Activated naive CD4-positive, alpha-beta T cell treated with anti-CD3 and anti-CD28 coated beads, Interleukin-2, amount 10 ng/mL, durations not matched to agents 7 days and 5 days (primary cell): ENCODE measurements at regions not wholly inside any gene's neighbourhood (a gene's known extent, or its start where the extent isn't known, plus 50 kb on each side); places are given as distances from the start of the nearest gene placed in this dataset.
"Not testable (repeated sequence)": the region's sequence is repeated elsewhere in the genome, so short reads cannot be mapped to it uniquely, and the experiment has no call there.

Experiments used
- CTCF ChIA-PET: fragments of 350-600 bp; sonication (Branson Sonifier 250); formaldehyde crosslinking; loops from one replicate; lab custom pipeline; 2021; ENCODE audit warnings: antibody characterized with exemption; lab: Charles Lee
- DNase-seq: peaks from one replicate; pipeline ENCODE4 v3.0.0-alpha.2; 2020
- H3K27ac Mint-ChIP-seq: one replicate; pipeline ENCODE4 v1.8.0; 2021; ENCODE audit warnings: mild to moderate bottlenecking, moderate library complexity, mixed read lengths
- H3K27me3 Mint-ChIP-seq: one replicate; pipeline ENCODE4 v1.8.0; 2021; ENCODE audit warnings: mild to moderate bottlenecking, mixed read lengths
- H3K36me3 Mint-ChIP-seq: one replicate; pipeline ENCODE4 v1.8.0; 2021; ENCODE audit warnings: mixed read lengths
- H3K4me1 Mint-ChIP-seq: one replicate; pipeline ENCODE4 v1.8.0; 2021; ENCODE audit warnings: mixed read lengths
- H3K4me3 Mint-ChIP-seq: one replicate; pipeline ENCODE4 v1.8.0; 2021; ENCODE audit warnings: mild to moderate bottlenecking, moderate library complexity, mixed read lengths
- H3K9me3 Mint-ChIP-seq: one replicate; pipeline ENCODE4 v1.8.0; 2021; ENCODE audit warnings: mixed read lengths

- Mint-ChIP-seq H3K4me1 (no peaks in the 10 kb centered on the region), H3K27me3 (peaks cover 18% of the 10 kb centered on the region), H3K9me3 (no peaks in the 10 kb centered on the region), H3K27ac (no peak overlapping the region), H3K36me3 (no peaks in the 10 kb centered on the region), H3K4me3 (no peak overlapping the region)
- CTCF ChIA-PET, result no interaction called here
- DNase-seq, result no peak
Measured at GRCh38 chr2:128663371-128664050, 344.8 kb upstream of the HS6ST1 start.

- no peak overlapping the region for H3K4me3 Mint-ChIP-seq
- no peak overlapping the region for H3K27ac Mint-ChIP-seq
- CTCF ChIA-PET, result no interaction called here
- H3K36me3 Mint-ChIP-seq, result no peaks in the 10 kb centered on the region
- no peak for DNase-seq
- peaks cover 13% of the 10 kb centered on the region for H3K27me3 Mint-ChIP-seq
- no peaks in the 10 kb centered on the region for H3K9me3 Mint-ChIP-seq
- H3K4me1 Mint-ChIP-seq, result no peaks in the 10 kb centered on the region
Measured at GRCh38 chr2:128664499-128664971, 345.9 kb upstream of the HS6ST1 start.

GRCh38 chr2:128665113-128665512 lies 346.4 kb upstream of the HS6ST1 start:
- no peaks in the 10 kb centered on the region for H3K4me1 Mint-ChIP-seq
- H3K36me3 Mint-ChIP-seq, result no peaks in the 10 kb centered on the region
- H3K27ac Mint-ChIP-seq, result no peak overlapping the region
- H3K4me3 Mint-ChIP-seq, result no peak overlapping the region
- no peak for DNase-seq
- peaks cover 13% of the 10 kb centered on the region for H3K27me3 Mint-ChIP-seq
- CTCF ChIA-PET, result interaction anchor here (1.0 kb wide), 1 partner anchor 10 kb away, joined by 3 read pairs; no protein-coding TSS in a partner anchor
- H3K9me3 Mint-ChIP-seq, result no peaks in the 10 kb centered on the region

- no peaks in the 10 kb centered on the region for H3K36me3 Mint-ChIP-seq
- H3K9me3 Mint-ChIP-seq, result peaks cover 2% of the 10 kb centered on the region
- H3K4me1 Mint-ChIP-seq, result no peaks in the 10 kb centered on the region
- peaks cover 7% of the 10 kb centered on the region for H3K27me3 Mint-ChIP-seq
- no peak overlapping the region for H3K4me3 Mint-ChIP-seq
- no peak overlapping the region for H3K27ac Mint-ChIP-seq
- CTCF ChIA-PET, result no interaction called here
- DNase-seq, result no peak
Measured at GRCh38 chr2:128666596-128666995, 347.9 kb upstream of the HS6ST1 start.

- Mint-ChIP-seq H3K4me3 (no peak overlapping the region), H3K9me3 (peaks cover 2% of the 10 kb centered on the region), H3K27ac (no peak overlapping the region), H3K4me1 (no peaks in the 10 kb centered on the region), H3K27me3 (peaks cover 2% of the 10 kb centered on the region), H3K36me3 (no peaks in the 10 kb centered on the region)
- DNase-seq, result no peak
- CTCF ChIA-PET, result no interaction called here
Measured at GRCh38 chr2:128667391-128667790, 348.7 kb upstream of the HS6ST1 start.

GRCh38 chr2:128668946-128669345 lies 350.3 kb upstream of the HS6ST1 start:
- peaks cover 5% of the 10 kb centered on the region for H3K27me3 Mint-ChIP-seq
- no peak overlapping the region for H3K27ac Mint-ChIP-seq
- no peak overlapping the region for H3K4me3 Mint-ChIP-seq
- CTCF ChIA-PET, result no interaction called here
- peaks cover 2% of the 10 kb centered on the region for H3K9me3 Mint-ChIP-seq
- no peak for DNase-seq
- H3K4me1 Mint-ChIP-seq, result no peaks in the 10 kb centered on the region
- H3K36me3 Mint-ChIP-seq, result no peaks in the 10 kb centered on the region

GRCh38 chr2:128670066-128670465 lies 351.4 kb upstream of the HS6ST1 start:
- no peak for DNase-seq
- H3K36me3 Mint-ChIP-seq, result no peaks in the 10 kb centered on the region
- CTCF ChIA-PET, result no interaction called here
- peaks cover 5% of the 10 kb centered on the region for H3K27me3 Mint-ChIP-seq
- H3K4me1 Mint-ChIP-seq, result no peaks in the 10 kb centered on the region
- no peak overlapping the region for H3K4me3 Mint-ChIP-seq
- H3K27ac Mint-ChIP-seq, result no peak overlapping the region
- peaks cover 2% of the 10 kb centered on the region for H3K9me3 Mint-ChIP-seq

- not testable (repeated sequence) for H3K36me3 Mint-ChIP-seq
Measured at GRCh38 chr2:128671981-128672757, 353.5 kb upstream of the HS6ST1 start.

GRCh38 chr2:128679680-128680079 lies 361.0 kb upstream of the HS6ST1 start:
- H3K27ac Mint-ChIP-seq, CTCF ChIA-PET, H3K9me3 Mint-ChIP-seq, H3K4me1 Mint-ChIP-seq, DNase-seq, H3K4me3 Mint-ChIP-seq, H3K36me3 Mint-ChIP-seq: not testable (repeated sequence)
- H3K27me3 Mint-ChIP-seq, result peaks cover 12% of the 10 kb centered on the region

More at GRCh38 chr2:128671981-128672757, 353.5 kb upstream of the HS6ST1 start:
- H3K27ac Mint-ChIP-seq, H3K4me1 Mint-ChIP-seq, CTCF ChIA-PET, H3K27me3 Mint-ChIP-seq, DNase-seq, H3K4me3 Mint-ChIP-seq, H3K9me3 Mint-ChIP-seq: not testable (repeated sequence)

GRCh38 chr2:128681507-128681906 lies 362.8 kb upstream of the HS6ST1 start:
- Mint-ChIP-seq H3K9me3 (no peaks in the 10 kb centered on the region), H3K27me3 (peaks cover 12% of the 10 kb centered on the region), H3K36me3 (no peaks in the 10 kb centered on the region), H3K4me3 (no peak overlapping the region), H3K27ac (no peak overlapping the region), H3K4me1 (peaks cover 14% of the 10 kb centered on the region)
- DNase-seq, result no peak
- CTCF ChIA-PET, result no interaction called here

- DNase-seq, result no peak
- H3K4me1 Mint-ChIP-seq, result peaks cover 19% of the 10 kb centered on the region
- CTCF ChIA-PET, result no interaction called here
- no peak overlapping the region for H3K27ac Mint-ChIP-seq
- no peak overlapping the region for H3K4me3 Mint-ChIP-seq
- peaks cover 14% of the 10 kb centered on the region for H3K27me3 Mint-ChIP-seq
- no peaks in the 10 kb centered on the region for H3K9me3 Mint-ChIP-seq
- no peaks in the 10 kb centered on the region for H3K36me3 Mint-ChIP-seq
Measured at GRCh38 chr2:128682266-128682665, 363.6 kb upstream of the HS6ST1 start.

- no peaks in the 10 kb centered on the region for H3K9me3 Mint-ChIP-seq
- peaks cover 14% of the 10 kb centered on the region for H3K27me3 Mint-ChIP-seq
- CTCF ChIA-PET, result no interaction called here
Measured at GRCh38 chr2:128682729-128683284, 364.1 kb upstream of the HS6ST1 start.

GRCh38 chr2:128684523-128684922 lies 365.9 kb upstream of the HS6ST1 start:
- peaks cover 19% of the 10 kb centered on the region for H3K27me3 Mint-ChIP-seq
- peaks cover 23% of the 10 kb centered on the region for H3K4me1 Mint-ChIP-seq
- no peaks in the 10 kb centered on the region for H3K36me3 Mint-ChIP-seq
- H3K27ac Mint-ChIP-seq, result no peak overlapping the region
- CTCF ChIA-PET, result no interaction called here
- H3K9me3 Mint-ChIP-seq, result no peaks in the 10 kb centered on the region
- DNase-seq, result no peak
- no peak overlapping the region for H3K4me3 Mint-ChIP-seq

More at GRCh38 chr2:128682729-128683284, 364.1 kb upstream of the HS6ST1 start:
- Mint-ChIP-seq H3K4me1 (peaks cover 23% of the 10 kb centered on the region), H3K27ac (no peak overlapping the region), H3K4me3 (no peak overlapping the region), H3K36me3 (no peaks in the 10 kb centered on the region)
- DNase-seq, result no peak

GRCh38 chr2:128685841-128686496 lies 367.3 kb upstream of the HS6ST1 start:
- H3K27ac Mint-ChIP-seq, result peak overlapping the region; percentile 8

More at GRCh38 chr2:128685841-128686496, 367.3 kb upstream of the HS6ST1 start:
- peaks cover 23% of the 10 kb centered on the region for H3K4me1 Mint-ChIP-seq
- no peaks in the 10 kb centered on the region for H3K36me3 Mint-ChIP-seq
- H3K27me3 Mint-ChIP-seq, result peaks cover 20% of the 10 kb centered on the region
- H3K9me3 Mint-ChIP-seq, result no peaks in the 10 kb centered on the region
- H3K4me3 Mint-ChIP-seq, result no peak overlapping the region
- CTCF ChIA-PET, result no interaction called here
- no peak for DNase-seq
